CD4-positive, CD25-positive, alpha-beta regulatory T cell (primary cell): ENCODE measurements at regions not wholly inside any gene's neighbourhood (a gene's known extent, or its start where the extent isn't known, plus 50 kb on each side); places are given as distances from the start of the nearest gene placed in this dataset.

Source experiments
- ATAC-seq, 2 donors: fragments of 150-1000 bp; cut with Tn5 transposase; one replicate each; pipeline ENCODE4 v1.10.0; 2021; ENCODE audit warnings: low read depth in 2 of 2, moderate number of reproducible peaks in 2 of 2, moderate library complexity in 1 of 2
- DNase-seq, 3 donors: peaks; one replicate each; pipeline versions ENCODE4 v3.0.0 to v3.0.0-alpha.2; 2012 to 2022; ENCODE audit warnings: mixed read lengths in 1 of 3
- H3K27ac ChIP-seq: one replicate; pipeline ENCODE4 v1.7.0; 2013; ENCODE audit warnings: mild to moderate bottlenecking, low read length; ENCODE audit not compliant: insufficient read depth, poor library complexity, severe bottlenecking
- H3K27me3 ChIP-seq: one replicate; pipeline ENCODE4 v1.7.0; 2013; ENCODE audit warnings: low read length; ENCODE audit not compliant: control insufficient read depth, insufficient read depth
- H3K36me3 ChIP-seq: one replicate; pipeline ENCODE4 v1.7.0; 2013; ENCODE audit warnings: mild to moderate bottlenecking, low read length, moderate library complexity; ENCODE audit not compliant: control insufficient read depth, insufficient read depth
- H3K4me1 ChIP-seq: 2 replicates; pipeline ENCODE4 v1.7.0; 2013; ENCODE audit warnings: mild to moderate bottlenecking, low read length; ENCODE audit not compliant: insufficient read depth, control insufficient read depth, poor library complexity, severe bottlenecking
- H3K4me3 ChIP-seq: one replicate; pipeline ENCODE4 v1.7.0; 2013; ENCODE audit warnings: low read depth, mild to moderate bottlenecking, low read length, moderate library complexity
- H3K9me3 ChIP-seq, 2 experiments: 1 replicate in 1 of 2; 2 replicates in 1 of 2; pipeline ENCODE4 v1.7.0; 2013; ENCODE audit warnings: low read length in 2 of 2, mild to moderate bottlenecking in 1 of 2, moderate library complexity in 1 of 2; ENCODE audit not compliant: control insufficient read depth in 2 of 2
- H3K27ac Mint-ChIP-seq, 3 donors: one replicate each; pipeline ENCODE4 v1.8.0; 2020 to 2022; ENCODE audit warnings: mild to moderate bottlenecking in 3 of 3, mixed read lengths in 3 of 3, moderate library complexity in 2 of 3
- H3K27me3 Mint-ChIP-seq: one replicate; pipeline ENCODE4 v1.8.0; 2022; ENCODE audit warnings: mild to moderate bottlenecking, mixed read lengths
- H3K36me3 Mint-ChIP-seq: one replicate; pipeline ENCODE4 v1.8.0; 2020; ENCODE audit warnings: mixed read lengths
- H3K4me1 Mint-ChIP-seq, 4 donors: one replicate each; pipeline ENCODE4 v1.8.0; 2020 to 2022; ENCODE audit warnings: mixed read lengths in 4 of 4, mild to moderate bottlenecking in 1 of 4
- H3K4me3 Mint-ChIP-seq, 4 donors: one replicate each; pipeline ENCODE4 v1.8.0; 2020 to 2022; ENCODE audit warnings: mild to moderate bottlenecking in 4 of 4, mixed read lengths in 4 of 4, moderate library complexity in 3 of 4
- H3K9me3 Mint-ChIP-seq, 7 donors: one replicate each; pipeline ENCODE4 v1.8.0; 2020 to 2022; ENCODE audit warnings: mixed read lengths in 7 of 7, mild to moderate bottlenecking in 3 of 7, moderate library complexity in 2 of 7

DNA sequence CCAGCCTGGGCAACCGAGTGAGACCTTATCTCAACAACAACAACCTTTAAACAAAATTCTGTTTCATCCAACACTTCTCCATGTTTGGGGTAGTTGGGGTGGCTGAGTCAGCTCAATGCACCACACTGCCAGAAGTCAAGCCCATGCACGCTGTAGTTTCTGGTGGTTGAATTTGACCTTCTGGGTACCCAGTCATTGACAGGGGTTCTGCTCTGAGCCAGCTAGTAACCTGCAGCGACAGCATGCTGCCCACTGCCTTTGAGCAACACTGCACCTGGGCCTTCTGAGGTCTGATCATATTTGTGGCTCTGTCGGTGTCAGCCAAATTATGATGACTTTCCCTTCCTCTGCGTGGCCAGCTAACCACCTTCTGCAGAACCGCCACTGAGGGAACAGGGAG is 84.6 kb upstream of the ZNF438 start:
- no peak overlapping the region for H3K27ac ChIP-seq
- ATAC-seq (no peak), DNase-seq (no peak)
- peaks cover 0 to 2% of the 10 kb centered on the region in 2 experiments for H3K9me3 ChIP-seq
- no peak overlapping the region for H3K4me3 Mint-ChIP-seq
- H3K36me3 Mint-ChIP-seq, result peaks cover 4% of the 10 kb centered on the region
- peaks cover 0 to 5% (median 1%) of the 10 kb centered on the region in 7 donors for H3K9me3 Mint-ChIP-seq
- no peak overlapping the region for H3K4me3 ChIP-seq
- no peaks in the 10 kb centered on the region for H3K4me1 Mint-ChIP-seq
- no peaks in the 10 kb centered on the region for H3K36me3 ChIP-seq
- no peak overlapping the region for H3K27ac Mint-ChIP-seq
- H3K27me3 Mint-ChIP-seq, result peaks cover 10% of the 10 kb centered on the region
- H3K4me1 ChIP-seq, result no peaks in the 10 kb centered on the region
- H3K27me3 ChIP-seq, result no peaks in the 10 kb centered on the region

DNA sequence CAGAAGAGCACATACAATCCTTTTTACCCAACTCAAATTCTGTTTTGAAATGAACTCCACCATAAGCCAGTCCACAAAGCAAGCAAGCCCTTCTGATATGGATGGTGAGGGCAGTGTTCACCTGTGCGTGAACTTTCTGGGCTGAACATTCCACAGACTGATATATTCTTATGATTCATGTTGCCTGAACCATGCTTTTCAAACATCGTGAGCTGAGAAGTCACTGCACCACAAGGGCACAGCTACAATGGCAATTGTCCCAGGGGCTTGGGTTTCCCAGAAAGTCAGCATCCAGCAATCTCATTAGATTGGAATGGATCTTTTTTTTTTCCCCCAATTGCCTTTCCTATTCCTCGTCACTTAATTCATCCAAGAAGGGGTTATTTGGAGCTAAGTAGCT is 86.9 kb upstream of the ZNF438 start:
- peak overlapping the region in 1 of 3 donors; percentile 38 for H3K27ac Mint-ChIP-seq
- H3K27me3 Mint-ChIP-seq, result peaks cover 10% of the 10 kb centered on the region
- peaks cover 0 to 4% (median 0%) of the 10 kb centered on the region in 4 donors for H3K4me1 Mint-ChIP-seq

DNA sequence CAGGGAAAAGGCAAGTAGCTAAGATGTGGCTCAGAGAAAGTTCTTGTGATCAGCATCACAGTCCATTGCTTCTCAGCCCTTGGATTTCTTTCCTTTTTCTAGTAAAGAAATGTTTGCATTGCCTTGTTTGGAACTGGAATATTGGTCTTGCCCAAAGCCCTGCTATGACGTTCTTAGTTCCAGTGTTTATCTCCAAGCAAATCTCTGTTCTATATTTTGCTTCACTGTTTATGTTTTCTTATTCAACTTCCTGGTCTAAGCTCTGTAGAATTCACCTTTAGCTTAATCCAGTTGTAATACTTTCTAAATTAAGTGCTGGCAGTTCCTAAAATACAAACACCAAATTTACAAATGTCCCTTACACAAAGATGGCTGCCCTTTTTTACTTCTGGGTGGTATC is 88.7 kb upstream of the ZNF438 start:
- Mint-ChIP-seq H3K4me3 (no peak overlapping the region), H3K4me1 (peaks cover 0 to 4% (median 0%) of the 10 kb centered on the region in 4 donors), H3K27me3 (peaks cover 10% of the 10 kb centered on the region), H3K36me3 (no peaks in the 10 kb centered on the region), H3K9me3 (peaks cover 0 to 1% (median 0%) of the 10 kb centered on the region in 7 donors), H3K27ac (peak overlapping the region in 1 of 3 donors; percentile 10)
- Histone ChIP-seq H3K27me3 (no peaks in the 10 kb centered on the region), H3K36me3 (no peaks in the 10 kb centered on the region), H3K4me3 (no peak overlapping the region), H3K27ac (no peak overlapping the region), H3K4me1 (no peaks in the 10 kb centered on the region), H3K9me3 (no peaks in the 10 kb centered on the region)
- DNase-seq (no peak), ATAC-seq (no peak)

More for the DNA sequence above, 86.9 kb upstream of the ZNF438 start:
- Histone ChIP-seq H3K4me1 (no peaks in the 10 kb centered on the region), H3K27ac (no peak overlapping the region), H3K9me3 (peaks cover 0 to 2% of the 10 kb centered on the region in 2 experiments), H3K36me3 (no peaks in the 10 kb centered on the region), H3K4me3 (no peak overlapping the region), H3K27me3 (no peaks in the 10 kb centered on the region)
- ATAC-seq (no peak), DNase-seq (no peak)
- H3K36me3 Mint-ChIP-seq, result no peaks in the 10 kb centered on the region
- H3K4me3 Mint-ChIP-seq, result no peak overlapping the region
- H3K9me3 Mint-ChIP-seq, result peaks cover 0 to 2% (median 0%) of the 10 kb centered on the region in 7 donors

DNA sequence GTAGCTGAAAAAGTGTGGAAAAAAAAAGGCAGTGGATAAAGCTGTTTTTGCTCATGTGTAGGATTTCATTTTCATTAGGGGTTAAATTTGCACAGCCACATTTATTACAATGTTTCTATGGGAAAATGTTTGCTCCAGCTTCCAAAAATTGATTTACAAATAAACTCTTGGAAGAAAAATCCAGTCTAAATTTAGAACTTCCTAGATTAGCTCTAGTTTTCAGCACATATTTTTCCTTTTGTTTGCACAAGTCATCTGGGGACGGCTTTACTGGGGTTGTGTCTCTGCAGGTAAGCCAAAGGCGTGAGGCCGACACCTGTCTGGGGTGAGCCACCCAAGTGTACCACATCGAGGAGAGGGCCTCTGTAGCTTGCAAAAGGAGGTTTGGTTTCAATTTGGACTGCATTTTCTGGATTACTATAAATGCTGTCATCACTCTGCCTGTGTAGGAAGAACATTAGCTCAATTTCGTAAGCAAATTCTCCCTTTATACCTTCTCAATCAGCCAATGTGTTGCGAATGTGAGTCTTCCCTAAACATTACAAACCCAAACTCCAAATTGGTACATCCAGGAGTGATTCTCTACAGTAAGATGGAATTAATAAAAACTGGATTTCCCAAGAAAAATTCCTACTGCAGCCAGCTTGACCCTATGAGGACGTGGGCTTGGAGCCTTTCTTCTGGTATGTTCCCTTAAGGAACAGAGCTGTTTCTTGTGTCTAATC is 89.5 kb upstream of the ZNF438 start:
- no peaks in the 10 kb centered on the region for H3K4me1 ChIP-seq
- Mint-ChIP-seq H3K4me1 (peaks cover 0 to 4% (median 0%) of the 10 kb centered on the region in 4 donors), H3K36me3 (no peaks in the 10 kb centered on the region), H3K4me3 (no peak overlapping the region), H3K27ac (no peak overlapping the region), H3K27me3 (peaks cover 10% of the 10 kb centered on the region), H3K9me3 (peaks cover 0 to 1% (median 0%) of the 10 kb centered on the region in 7 donors)
- H3K27ac ChIP-seq, result no peak overlapping the region
- H3K36me3 ChIP-seq, result no peaks in the 10 kb centered on the region
- no peak for DNase-seq
- ATAC-seq, result no peak
- no peak overlapping the region for H3K4me3 ChIP-seq
- no peaks in the 10 kb centered on the region for H3K27me3 ChIP-seq
- no peaks in the 10 kb centered on the region for H3K9me3 ChIP-seq

DNA sequence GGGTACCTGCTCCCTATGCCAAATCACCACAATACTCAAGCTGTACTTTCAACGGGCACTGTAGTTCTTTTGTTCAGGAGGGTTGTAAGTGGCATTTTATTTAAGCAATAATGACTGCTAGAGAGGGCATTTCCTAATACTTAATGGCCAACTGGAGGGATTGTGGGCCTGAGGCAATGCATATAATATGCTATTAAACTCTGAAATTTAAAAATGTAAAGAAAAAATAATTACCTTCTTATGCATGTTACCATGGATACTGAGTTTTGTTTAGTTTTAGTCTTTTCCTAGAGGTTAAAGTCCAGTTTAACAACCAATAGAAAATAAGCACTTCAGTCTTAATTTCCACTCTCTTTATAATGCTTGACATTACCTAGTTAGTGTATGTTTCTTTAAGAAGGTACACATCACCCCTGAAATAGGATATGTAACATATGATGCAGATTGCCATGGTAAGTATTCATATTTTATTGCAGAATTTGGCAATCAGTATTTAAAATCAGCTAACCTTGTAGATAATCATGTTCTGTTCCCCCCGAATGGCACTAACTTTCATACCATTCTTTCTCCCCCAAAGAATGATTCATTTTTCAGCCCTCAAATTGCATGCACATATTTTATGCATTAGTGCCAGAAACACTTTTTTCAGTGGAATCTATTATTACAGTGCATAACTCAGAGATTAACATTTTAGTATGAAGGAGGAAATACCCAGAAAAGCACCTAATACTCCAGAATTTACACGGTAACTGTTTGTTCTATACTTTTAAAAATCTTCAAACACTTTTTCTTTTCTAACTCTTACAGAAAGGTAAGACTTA is 90.3 kb upstream of the ZNF438 start:
- peaks cover 0 to under 1% (median 0%) of the 10 kb centered on the region in 7 donors for H3K9me3 Mint-ChIP-seq
- no peak overlapping the region for H3K4me3 ChIP-seq
- H3K27ac ChIP-seq, result no peak overlapping the region
- H3K36me3 ChIP-seq, result no peaks in the 10 kb centered on the region
- no peaks in the 10 kb centered on the region for H3K4me1 ChIP-seq
- peaks cover 10% of the 10 kb centered on the region for H3K27me3 Mint-ChIP-seq
- H3K9me3 ChIP-seq, result no peaks in the 10 kb centered on the region
- H3K4me1 Mint-ChIP-seq, result peaks cover 0 to 4% (median 0%) of the 10 kb centered on the region in 4 donors
- ATAC-seq, result no peak
- no peak for DNase-seq
- no peaks in the 10 kb centered on the region for H3K27me3 ChIP-seq
- H3K27ac Mint-ChIP-seq, result no peak overlapping the region
- no peaks in the 10 kb centered on the region for H3K36me3 Mint-ChIP-seq
- no peak overlapping the region for H3K4me3 Mint-ChIP-seq

DNA sequence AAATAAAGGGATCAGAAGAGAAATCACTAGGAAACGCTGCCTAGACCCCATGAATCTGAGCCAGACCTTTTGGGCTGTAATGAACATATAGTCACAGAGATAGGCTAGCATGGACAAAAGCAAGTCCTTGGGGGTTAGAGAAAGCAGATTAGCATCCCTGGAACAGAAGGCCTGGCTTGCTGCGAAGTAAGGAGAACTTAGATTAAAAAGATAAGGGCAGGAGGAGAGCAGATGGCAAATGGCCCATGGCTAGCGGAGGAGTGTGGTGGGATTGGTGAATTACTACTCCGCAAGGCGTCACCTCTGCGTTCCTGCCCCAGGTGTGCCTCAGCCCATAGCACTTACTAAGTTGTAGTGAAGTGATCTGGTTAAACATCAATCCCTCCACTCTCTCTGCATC is 92.3 kb upstream of the ZNF438 start:
- Mint-ChIP-seq H3K4me3 (no peak overlapping the region), H3K9me3 (no peaks in the 10 kb centered on the region), H3K27ac (no peak overlapping the region), H3K27me3 (no peaks in the 10 kb centered on the region), H3K36me3 (no peaks in the 10 kb centered on the region), H3K4me1 (peaks cover 0 to 4% (median 0%) of the 10 kb centered on the region in 4 donors)
- H3K9me3 ChIP-seq, result no peaks in the 10 kb centered on the region
- H3K4me3 ChIP-seq, result no peak overlapping the region
- no peak overlapping the region for H3K27ac ChIP-seq
- H3K27me3 ChIP-seq, result no peaks in the 10 kb centered on the region
- no peaks in the 10 kb centered on the region for H3K4me1 ChIP-seq
- no peak for ATAC-seq
- no peak for DNase-seq
- no peaks in the 10 kb centered on the region for H3K36me3 ChIP-seq

DNA sequence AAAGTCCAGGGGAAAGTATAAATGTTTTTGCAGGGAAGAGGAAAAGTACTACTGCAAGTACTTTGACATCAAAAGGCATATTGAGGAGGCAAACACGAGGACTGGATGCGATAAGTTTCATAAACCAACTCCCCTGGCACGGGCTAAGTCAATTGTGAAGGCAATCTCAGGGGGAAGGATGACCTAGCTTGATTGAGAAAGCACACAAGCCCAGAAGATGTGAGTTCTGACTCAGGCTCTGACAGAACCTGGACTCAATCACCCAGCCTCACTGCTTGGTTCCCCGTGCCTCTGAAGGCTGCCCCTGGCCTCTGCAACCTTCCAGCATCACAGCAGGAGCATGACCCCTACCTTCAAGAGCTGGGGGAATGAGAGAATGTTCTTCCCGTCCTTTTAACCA is 93.2 kb upstream of the ZNF438 start:
- Histone ChIP-seq H3K27me3 (no peaks in the 10 kb centered on the region), H3K9me3 (no peaks in the 10 kb centered on the region), H3K4me1 (no peaks in the 10 kb centered on the region), H3K36me3 (no peaks in the 10 kb centered on the region), H3K27ac (no peak overlapping the region), H3K4me3 (no peak overlapping the region)
- H3K27me3 Mint-ChIP-seq, result no peaks in the 10 kb centered on the region
- H3K27ac Mint-ChIP-seq, result no peak overlapping the region
- no peak for DNase-seq
- no peak for ATAC-seq
- no peak overlapping the region for H3K4me3 Mint-ChIP-seq
- H3K9me3 Mint-ChIP-seq, result no peaks in the 10 kb centered on the region
- no peaks in the 10 kb centered on the region for H3K36me3 Mint-ChIP-seq
- H3K4me1 Mint-ChIP-seq, result peaks cover 0 to 4% (median 0%) of the 10 kb centered on the region in 4 donors
